Vagina (tissue), 2 donors: ENCODE measurements at regions not wholly inside any gene's neighbourhood (a gene's known extent, or its start where the extent isn't known, plus 50 kb on each side); places are given as distances from the start of the nearest gene placed in this dataset.

Experiments
- DNase-seq, 2 donors: peaks; one replicate each; pipeline ENCODE4 v3.0.0-alpha.2; 2017; ENCODE audit errors: extremely low spot score in 2 of 2
- H3K27ac ChIP-seq: fragments of 200-600 bp; sonication (generic); one replicate; pipeline ENCODE4 v1.5.1; 2019
- H3K27me3 ChIP-seq: fragments of 200-600 bp; sonication (generic); one replicate; pipeline ENCODE4 v1.5.1; 2019
- H3K36me3 ChIP-seq, 2 donors: fragments of 200-600 bp; sonication (generic); one replicate each; pipeline ENCODE4 v1.5.1; 2017 to 2019
- H3K4me1 ChIP-seq: fragments of 200-600 bp; sonication (generic); one replicate; pipeline ENCODE4 v1.5.1; 2019
- H3K4me3 ChIP-seq, 2 donors: fragments of 200-600 bp; sonication (generic); 1 replicate in 1 of 2; 2 replicates in 1 of 2; pipeline ENCODE4 v1.5.1; 2016 to 2019
- H3K9me3 ChIP-seq: fragments of 200-600 bp; sonication (generic); one replicate; pipeline ENCODE4 v1.5.1; 2019
- POLR2A ChIP-seq, 2 donors: fragments of 450-650 bp; IDR thresholded peaks; one replicate each; pipeline ENCODE4 v1.6.1; 2017; ENCODE audit warnings: antibody characterized with exemption in 2 of 2, mild to moderate bottlenecking in 2 of 2, moderate library complexity in 2 of 2
- POLR2AphosphoS5 ChIP-seq, 2 donors: sonication (generic); formaldehyde crosslinking; IDR thresholded peaks; one replicate each; pipeline ENCODE4 v1.9.0; 2017; ENCODE audit warnings: antibody characterized with exemption in 2 of 2, mild to moderate bottlenecking in 2 of 2, low read depth in 1 of 2; ENCODE audit not compliant: insufficient read depth in 1 of 2
- intact Hi-C: fragments of 100-400 bp; cut with DNase I; formaldehyde crosslinking; loops from one replicate; pipeline ENCODE4 v1.15.1; 2023
- TF ChIP-seq, protein P1 (sequence below), 3 experiments: fragments of 450-650 bp in 2 of 3; fragments of 200-600 bp in 1 of 3; sonication (generic) in 1 of 3; IDR thresholded peaks; one replicate each; pipeline ENCODE4 v1.5.1; 2017 to 2019; ENCODE audit warnings: antibody characterized with exemption in 3 of 3, mild to moderate bottlenecking in 2 of 3, moderate library complexity in 2 of 3

DNA sequence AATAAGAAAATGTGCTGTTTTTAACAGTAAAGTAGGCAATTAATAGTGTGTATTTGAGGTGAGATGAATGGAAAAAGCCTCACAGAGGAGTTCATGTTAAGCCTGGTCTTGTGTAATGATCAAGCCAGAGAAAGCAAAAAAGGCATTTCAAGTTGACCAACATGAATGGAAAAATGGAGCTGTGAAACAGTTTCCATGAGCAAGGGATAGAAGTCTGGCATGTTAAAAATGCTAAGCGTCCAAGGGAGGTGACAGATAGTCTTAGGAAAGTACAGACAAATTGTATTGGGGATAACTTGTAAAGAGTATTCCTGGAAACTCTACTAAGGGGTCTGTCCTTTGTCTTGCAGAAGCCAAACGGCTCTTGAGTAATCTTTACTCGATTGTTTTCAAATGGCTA lies 506.8 kb upstream of the ATXN8OS start:
- no peaks in the 10 kb centered on the region for H3K36me3 ChIP-seq
- no peak for DNase-seq
- H3K27me3 ChIP-seq, result no peaks in the 10 kb centered on the region
- TF ChIP-seq POLR2AphosphoS5 (IDR thresholded peaks at IDR 0.05; ENCODE audit: insufficient read depth in 1 of 2, low read depth in 1 of 2) (no peak), POLR2A (IDR thresholded peaks at IDR 0.05) (no peak)
- TF ChIP-seq, protein P1, sequence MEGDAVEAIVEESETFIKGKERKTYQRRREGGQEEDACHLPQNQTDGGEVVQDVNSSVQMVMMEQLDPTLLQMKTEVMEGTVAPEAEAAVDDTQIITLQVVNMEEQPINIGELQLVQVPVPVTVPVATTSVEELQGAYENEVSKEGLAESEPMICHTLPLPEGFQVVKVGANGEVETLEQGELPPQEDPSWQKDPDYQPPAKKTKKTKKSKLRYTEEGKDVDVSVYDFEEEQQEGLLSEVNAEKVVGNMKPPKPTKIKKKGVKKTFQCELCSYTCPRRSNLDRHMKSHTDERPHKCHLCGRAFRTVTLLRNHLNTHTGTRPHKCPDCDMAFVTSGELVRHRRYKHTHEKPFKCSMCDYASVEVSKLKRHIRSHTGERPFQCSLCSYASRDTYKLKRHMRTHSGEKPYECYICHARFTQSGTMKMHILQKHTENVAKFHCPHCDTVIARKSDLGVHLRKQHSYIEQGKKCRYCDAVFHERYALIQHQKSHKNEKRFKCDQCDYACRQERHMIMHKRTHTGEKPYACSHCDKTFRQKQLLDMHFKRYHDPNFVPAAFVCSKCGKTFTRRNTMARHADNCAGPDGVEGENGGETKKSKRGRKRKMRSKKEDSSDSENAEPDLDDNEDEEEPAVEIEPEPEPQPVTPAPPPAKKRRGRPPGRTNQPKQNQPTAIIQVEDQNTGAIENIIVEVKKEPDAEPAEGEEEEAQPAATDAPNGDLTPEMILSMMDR (IDR thresholded peaks at IDR 0.05), result no peak
- no peak overlapping the region for H3K27ac ChIP-seq
- intact Hi-C loops, result no loop called here
- no peaks in the 10 kb centered on the region for H3K4me1 ChIP-seq
- no peaks in the 10 kb centered on the region for H3K9me3 ChIP-seq
- H3K4me3 ChIP-seq, result no peak overlapping the region

DNA sequence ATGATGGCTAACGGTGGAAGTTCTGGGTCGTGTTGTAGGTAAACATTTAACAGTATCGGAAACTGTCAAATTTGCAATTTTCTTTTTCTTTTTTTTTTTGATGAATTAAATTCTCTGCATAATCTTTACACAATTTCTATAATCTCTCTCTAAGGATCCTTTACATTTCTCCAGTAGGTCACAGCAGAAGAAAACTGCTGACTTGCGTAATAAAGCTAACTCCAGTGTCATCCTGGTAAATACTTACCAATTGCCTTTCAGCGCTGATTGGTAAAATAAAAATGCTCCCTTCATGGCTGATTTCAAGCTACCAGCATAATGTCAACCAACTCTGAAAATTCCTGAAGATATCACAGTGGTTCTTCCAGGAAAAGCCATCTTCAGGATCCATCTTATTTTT lies 510.5 kb upstream of the ATXN8OS start:
- intact Hi-C loops, result no loop called here

DNA sequence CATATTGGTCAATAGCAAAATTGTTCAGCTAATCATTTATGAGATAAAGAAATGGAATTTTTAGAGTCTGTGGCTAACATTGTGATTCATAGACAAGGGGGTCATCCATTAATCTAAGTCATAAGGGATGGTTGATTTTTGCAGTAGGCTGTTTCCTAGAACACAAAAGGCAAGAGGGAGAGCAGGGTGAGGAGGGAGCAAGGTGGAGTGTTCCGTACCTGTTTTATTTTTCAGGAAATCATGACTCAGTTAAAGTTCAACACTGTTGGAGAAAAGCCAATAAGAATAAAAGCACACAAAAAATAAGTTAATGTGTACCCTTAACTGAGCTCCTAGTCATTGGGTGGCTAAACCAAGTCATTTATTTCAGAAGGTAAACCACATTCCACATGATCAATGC lies 512.4 kb upstream of the ATXN8OS start:
- TF ChIP-seq POLR2AphosphoS5 (IDR thresholded peaks at IDR 0.05; ENCODE audit: insufficient read depth in 1 of 2, low read depth in 1 of 2) (no peak), POLR2A (IDR thresholded peaks at IDR 0.05) (no peak)
- TF ChIP-seq, protein P1 (IDR thresholded peaks at IDR 0.05), result no peak
- Histone ChIP-seq H3K36me3 (no peaks in the 10 kb centered on the region), H3K4me1 (no peaks in the 10 kb centered on the region), H3K9me3 (no peaks in the 10 kb centered on the region), H3K4me3 (no peak overlapping the region), H3K27ac (no peak overlapping the region), H3K27me3 (no peaks in the 10 kb centered on the region)
- DNase-seq, result no peak
- intact Hi-C loops, result no loop called here

More for the DNA sequence above, 510.5 kb upstream of the ATXN8OS start:
- Histone ChIP-seq H3K4me1 (no peaks in the 10 kb centered on the region), H3K36me3 (no peaks in the 10 kb centered on the region), H3K27ac (no peak overlapping the region), H3K4me3 (no peak overlapping the region), H3K27me3 (no peaks in the 10 kb centered on the region), H3K9me3 (no peaks in the 10 kb centered on the region)
- DNase-seq, result no peak
- TF ChIP-seq POLR2AphosphoS5 (IDR thresholded peaks at IDR 0.05; ENCODE audit: insufficient read depth in 1 of 2, low read depth in 1 of 2), result no peak
- no peak for TF ChIP-seq POLR2A (IDR thresholded peaks at IDR 0.05)
- TF ChIP-seq, protein P1 (IDR thresholded peaks at IDR 0.05), result no peak

DNA sequence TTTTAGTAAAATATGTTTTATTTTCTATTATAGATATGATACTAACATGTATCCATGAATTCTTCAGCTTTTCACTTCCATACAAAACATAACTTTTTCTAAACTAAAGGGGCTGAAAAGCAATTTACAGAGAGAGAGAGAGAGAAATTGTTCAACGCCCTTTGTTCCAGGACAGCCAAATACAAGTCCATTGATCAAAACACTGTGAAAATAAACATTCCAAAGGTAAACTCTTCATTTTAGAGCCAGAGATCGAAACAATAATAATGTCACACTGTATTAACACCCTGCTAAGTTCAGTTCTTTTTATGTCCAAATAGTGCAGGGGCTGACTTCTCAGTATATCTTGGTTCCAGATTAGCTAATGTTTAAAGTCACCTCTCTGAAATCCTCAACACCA lies 516.2 kb upstream of the ATXN8OS start:
- no peak for TF ChIP-seq POLR2AphosphoS5 (IDR thresholded peaks at IDR 0.05; ENCODE audit: insufficient read depth in 1 of 2, low read depth in 1 of 2)
- Histone ChIP-seq H3K4me3 (no peak overlapping the region), H3K36me3 (no peaks in the 10 kb centered on the region), H3K27me3 (no peaks in the 10 kb centered on the region), H3K27ac (no peak overlapping the region), H3K4me1 (no peaks in the 10 kb centered on the region), H3K9me3 (no peaks in the 10 kb centered on the region)
- intact Hi-C loops, result no loop called here
- DNase-seq, result no peak

DNA sequence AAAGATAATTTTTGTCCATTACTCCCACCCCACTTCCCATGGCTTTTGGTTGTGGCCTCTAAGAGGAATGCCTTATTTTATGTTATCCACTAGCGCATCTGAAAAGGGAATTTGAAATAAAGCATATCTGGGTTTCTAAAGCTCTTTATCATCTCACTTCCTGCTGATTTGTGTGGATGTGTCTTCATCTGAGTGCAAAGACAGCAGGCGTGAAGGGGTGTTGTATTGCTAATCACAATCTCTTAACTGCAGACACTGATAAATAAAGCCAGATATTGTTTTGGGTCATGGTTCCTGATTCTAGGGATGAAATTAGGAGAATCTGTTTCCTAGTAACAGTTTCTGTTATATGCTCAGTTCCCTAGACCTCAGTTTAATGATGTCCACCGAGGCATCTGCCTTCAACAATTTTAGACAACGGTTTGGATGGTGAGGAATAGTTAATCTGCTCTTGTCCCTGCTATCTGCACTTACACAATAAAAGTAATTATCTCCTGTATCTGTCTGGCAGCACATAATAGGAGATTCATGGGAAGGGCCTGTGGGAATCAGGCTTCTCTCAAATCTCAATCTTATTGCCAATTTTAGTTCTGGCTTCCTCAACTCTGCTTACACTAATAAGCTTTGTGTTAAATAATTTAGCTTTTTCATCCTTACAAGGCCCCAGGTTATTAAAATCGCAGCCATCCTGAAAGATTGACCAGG lies 517.9 kb upstream of the ATXN8OS start:
- no peaks in the 10 kb centered on the region for H3K27me3 ChIP-seq
- H3K4me3 ChIP-seq, result no peak overlapping the region
- no peaks in the 10 kb centered on the region for H3K36me3 ChIP-seq
- no peaks in the 10 kb centered on the region for H3K9me3 ChIP-seq
- no peak overlapping the region for H3K27ac ChIP-seq
- TF ChIP-seq POLR2A (IDR thresholded peaks at IDR 0.05), result no peak
- no peak for TF ChIP-seq POLR2AphosphoS5 (IDR thresholded peaks at IDR 0.05; ENCODE audit: insufficient read depth in 1 of 2, low read depth in 1 of 2)
- TF ChIP-seq, protein P1 (IDR thresholded peaks at IDR 0.05), result no peak
- H3K4me1 ChIP-seq, result no peaks in the 10 kb centered on the region
- intact Hi-C loops, result no loop called here
- no peak for DNase-seq
